T follicular helper cell (primary cell): ENCODE measurements at regions not wholly inside any gene's neighbourhood (a gene's known extent, or its start where the extent isn't known, plus 50 kb on each side); places are given as distances from the start of the nearest gene placed in this dataset.
"Not testable (repeated sequence)": the region's sequence is repeated elsewhere in the genome, so short reads cannot be mapped to it uniquely, and the experiment has no call there.

ENCODE experiments used
- DNase-seq: peaks from one replicate; pipeline ENCODE4 v3.0.0-alpha.2; 2020; ENCODE audit warnings: low read depth

GRCh38 chr14:104304451-104305351 lies 166.3 kb downstream of the KIF26A start:
- DNase-seq, result no peak

GRCh38 chr14:104305511-104306449 lies 167.4 kb downstream of the KIF26A start:
- no peak for DNase-seq

- no peak for DNase-seq
These were observed 168.2 kb downstream of the KIF26A start for GRCh38 chr14:104306450-104307040.

- DNase-seq, result no peak
These were observed 168.8 kb downstream of the KIF26A start for GRCh38 chr14:104307246-104307626.

GRCh38 chr14:104307627-104308401 lies 169.4 kb downstream of the KIF26A start:
- no peak for DNase-seq

GRCh38 chr14:104308534-104308933 lies 170.1 kb downstream of the KIF26A start:
- not testable (repeated sequence) for DNase-seq

GRCh38 chr14:104309657-104310369 lies 171.4 kb downstream of the KIF26A start:
- DNase-seq, result no peak

- no peak for DNase-seq
These were observed 173.0 kb downstream of the KIF26A start for GRCh38 chr14:104311358-104311757.

GRCh38 chr14:104313674-104314073 lies 175.3 kb downstream of the KIF26A start:
- DNase-seq, result no peak

GRCh38 chr14:104314251-104314941 lies 176.0 kb downstream of the KIF26A start:
- DNase-seq, result no peak

GRCh38 chr14:104315169-104315568 lies 176.8 kb downstream of the KIF26A start:
- DNase-seq, result no peak

GRCh38 chr14:104315625-104316024 lies 177.2 kb downstream of the KIF26A start:
- no peak for DNase-seq

GRCh38 chr14:104316121-104316722 lies 177.8 kb downstream of the KIF26A start:
- no peak for DNase-seq

- DNase-seq, result no peak
These were observed 178.5 kb downstream of the KIF26A start for GRCh38 chr14:104316723-104317491.

- no peak for DNase-seq
These were observed 179.1 kb downstream of the KIF26A start for GRCh38 chr14:104317492-104317805.

- no peak for DNase-seq
These were observed 179.7 kb downstream of the KIF26A start for GRCh38 chr14:104317975-104318557.

- no peak for DNase-seq
These were observed 180.4 kb downstream of the KIF26A start for GRCh38 chr14:104318558-104319490.
